Urothelium cell line (cell line): ENCODE measurements at regions not wholly inside any gene's neighbourhood (a gene's known extent, or its start where the extent isn't known, plus 50 kb on each side); places are given as distances from the start of the nearest gene placed in this dataset.

Experiments
- DNase-seq: peaks from one replicate; pipeline ENCODE4 v3.0.0; 2011; ENCODE audit warnings: low spot score, mixed read lengths
- FAIRE-seq: peaks from 2 replicates; lab custom pipeline; 2011; peaks lifted over from hg19 to GRCh38; lab: Jason Lieb, UNC

- FAIRE-seq, result peak; percentile 46
- no peak for DNase-seq
Observed at GRCh38 chr17:73997059-73997458, 206.4 kb upstream of the RPL38 start.

GRCh38 chr17:73998249-73998648 is 205.2 kb upstream of the RPL38 start:
- DNase-seq (no peak), FAIRE-seq (no peak)

- no peak for FAIRE-seq
Observed at GRCh38 chr17:73998653-73999645, 204.5 kb upstream of the RPL38 start.

GRCh38 chr17:74001145-74001544 is 202.3 kb upstream of the RPL38 start:
- FAIRE-seq (no peak), DNase-seq (no peak)

More at GRCh38 chr17:73998653-73999645, 204.5 kb upstream of the RPL38 start:
- peak; percentile 75 for DNase-seq

- DNase-seq (no peak), FAIRE-seq (peak; percentile 53)
Observed at GRCh38 chr17:74002241-74002640, 201.2 kb upstream of the RPL38 start.

- DNase-seq (no peak), FAIRE-seq (no peak)
Observed at GRCh38 chr17:74004056-74004455, 199.4 kb upstream of the RPL38 start.

GRCh38 chr17:74005790-74006189 is 197.7 kb upstream of the RPL38 start:
- no peak for FAIRE-seq
- no peak for DNase-seq

- no peak for FAIRE-seq
- DNase-seq, result no peak
Observed at GRCh38 chr17:74006371-74006770, 197.1 kb upstream of the RPL38 start.

GRCh38 chr17:74008196-74008595 is 195.3 kb upstream of the RPL38 start:
- FAIRE-seq (no peak), DNase-seq (peak; percentile 61)

GRCh38 chr17:74009056-74009625 is 194.3 kb upstream of the RPL38 start:
- FAIRE-seq, result no peak
- no peak for DNase-seq

GRCh38 chr17:74010903-74011302 is 192.6 kb upstream of the RPL38 start:
- no peak for DNase-seq
- no peak for FAIRE-seq

GRCh38 chr17:74011966-74012365 is 191.5 kb upstream of the RPL38 start:
- FAIRE-seq, result no peak
- no peak for DNase-seq

GRCh38 chr17:74012465-74012864 is 191.0 kb upstream of the RPL38 start:
- no peak for FAIRE-seq

GRCh38 chr17:74015316-74015715 is 188.2 kb upstream of the RPL38 start:
- FAIRE-seq, result peak; percentile 46
- no peak for DNase-seq

More at GRCh38 chr17:74012465-74012864, 191.0 kb upstream of the RPL38 start:
- no peak for DNase-seq

GRCh38 chr17:74015990-74016389 is 187.5 kb upstream of the RPL38 start:
- DNase-seq, result no peak
- FAIRE-seq, result no peak

- FAIRE-seq (peak; percentile 92), DNase-seq (no peak)
Observed at GRCh38 chr17:74016461-74016860, 187.0 kb upstream of the RPL38 start.

- FAIRE-seq (no peak), DNase-seq (no peak)
Observed at GRCh38 chr17:74017466-74017865, 186.0 kb upstream of the RPL38 start.

- no peak for DNase-seq
- FAIRE-seq, result no peak
Observed at GRCh38 chr17:74018115-74018514, 185.4 kb upstream of the RPL38 start.

- FAIRE-seq (no peak), DNase-seq (no peak)
Observed at GRCh38 chr17:74019271-74019670, 184.2 kb upstream of the RPL38 start.

GRCh38 chr17:74019860-74020259 is 183.6 kb upstream of the RPL38 start:
- FAIRE-seq, result no peak
- no peak for DNase-seq

- FAIRE-seq (no peak), DNase-seq (no peak)
Observed at GRCh38 chr17:74020522-74020921, 183.0 kb upstream of the RPL38 start.
